Breast epithelium (tissue), 3 donors: ENCODE measurements at regions not wholly inside any gene's neighbourhood (a gene's known extent, or its start where the extent isn't known, plus 50 kb on each side); places are given as distances from the start of the nearest gene placed in this dataset.

Source experiments
- CTCF ChIP-seq, 3 donors: fragments of 450-650 bp; IDR thresholded peaks; one replicate each; pipeline ENCODE4 v1.5.1; 2016 to 2017; ENCODE audit warnings: antibody characterized with exemption in 3 of 3, mild to moderate bottlenecking in 3 of 3, moderate library complexity in 3 of 3
- POLR2A ChIP-seq: fragments of 450-650 bp; IDR thresholded peaks from one replicate; pipeline ENCODE4 v1.6.1; 2016; ENCODE audit warnings: antibody characterized with exemption, mild to moderate bottlenecking, moderate library complexity

DNA sequence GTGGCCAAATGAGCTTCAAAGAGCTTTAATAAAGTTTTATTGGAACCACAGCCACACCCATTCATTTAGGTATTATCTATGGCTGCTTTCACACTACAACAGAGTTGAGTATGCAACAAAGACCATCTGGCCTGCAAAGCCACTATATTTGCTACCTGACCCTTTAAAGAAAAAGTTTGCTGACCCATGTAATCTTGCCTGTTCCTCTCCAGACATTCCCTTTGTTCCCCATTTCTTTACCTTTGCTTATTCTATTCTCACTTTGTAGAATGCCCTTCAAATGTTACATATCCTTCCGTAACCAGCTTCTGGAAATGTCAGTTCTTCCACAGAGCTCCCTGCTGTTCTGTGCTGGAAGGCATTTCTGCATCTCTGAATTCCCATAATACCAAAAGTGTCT lies 320.2 kb downstream of the TLE1 start:
- TF ChIP-seq CTCF (IDR thresholded peaks at IDR 0.05) (no peak), POLR2A (no peak)
